Thoracic aorta (tissue), 2 donors: ENCODE measurements at regions not wholly inside any gene's neighbourhood (a gene's known extent, or its start where the extent isn't known, plus 50 kb on each side); places are given as distances from the start of the nearest gene placed in this dataset.

Experiments used
- ATAC-seq: fragments of 150-250 bp; one replicate; pipeline ENCODE4 v1.8.0; 2017; ENCODE audit warnings: low read depth; ENCODE audit not compliant: insufficient number of reproducible peaks, low FRiP score
- DNase-seq: peaks from one replicate; pipeline ENCODE4 v3.0.0-alpha.2; 2020; ENCODE audit warnings: low spot score
- H3K27ac ChIP-seq, 2 donors: fragments of 200-600 bp; sonication (generic); 1 replicate in 1 of 2; 2 replicates in 1 of 2; pipeline ENCODE4 v1.5.1; 2016; ENCODE audit warnings: mild to moderate bottlenecking in 2 of 2, moderate library complexity in 2 of 2
- H3K27me3 ChIP-seq: fragments of 200-600 bp; sonication (generic); replicated peaks from 2 replicates; pipeline ENCODE4 v1.6.0; 2016; ENCODE audit warnings: mild to moderate bottlenecking; ENCODE audit not compliant: insufficient read depth
- H3K36me3 ChIP-seq: fragments of 200-600 bp; sonication (generic); one replicate; pipeline ENCODE4 v1.5.1; 2016
- H3K4me1 ChIP-seq, 2 donors: fragments of 200-600 bp; sonication (generic); 1 replicate in 1 of 2; 2 replicates in 1 of 2; pipeline versions ENCODE4 v1.5.1 to v1.6.0; 2016; ENCODE audit warnings: low read depth in 2 of 2, mild to moderate bottlenecking in 1 of 2; ENCODE audit not compliant: control insufficient read depth in 1 of 2
- H3K4me3 ChIP-seq: fragments of 200-600 bp; sonication (generic); 2 replicates; pipeline ENCODE4 v1.5.1; 2016; ENCODE audit warnings: mild to moderate bottlenecking
- H3K9me3 ChIP-seq: fragments of 200-600 bp; sonication (generic); 2 replicates; pipeline ENCODE4 v1.5.1; 2016
- CTCF ChIP-seq: fragments of 200-600 bp; sonication (generic); IDR thresholded peaks from one replicate; pipeline ENCODE4 v1.5.1; 2019; ENCODE audit warnings: antibody characterized with exemption

- no peaks in the 10 kb centered on the region for H3K27me3 ChIP-seq
- no peaks in the 10 kb centered on the region for H3K36me3 ChIP-seq
- DNase-seq (no peak), ATAC-seq (no peak)
- no peaks in the 10 kb centered on the region for H3K4me1 ChIP-seq
- no peaks in the 10 kb centered on the region for H3K9me3 ChIP-seq
- no peak overlapping the region for H3K4me3 ChIP-seq
- no peak for TF ChIP-seq CTCF
- H3K27ac ChIP-seq: no peak overlapping the region
Observed at GRCh38 chr4:96126227-96126626, 286.3 kb downstream of the PDHA2 start.

- ATAC-seq (no peak), DNase-seq (no peak)
- no peak overlapping the region for H3K27ac ChIP-seq
- H3K36me3 ChIP-seq: no peaks in the 10 kb centered on the region
- H3K4me3 ChIP-seq: no peak overlapping the region
- H3K9me3 ChIP-seq: no peaks in the 10 kb centered on the region
- no peaks in the 10 kb centered on the region for H3K4me1 ChIP-seq
- no peak for TF ChIP-seq CTCF
- H3K27me3 ChIP-seq: no peaks in the 10 kb centered on the region
Observed at GRCh38 chr4:96131186-96131585, 291.3 kb downstream of the PDHA2 start.

GRCh38 chr4:96134806-96135205, 294.9 kb downstream of the PDHA2 start:
- Histone ChIP-seq H3K27me3 (no peaks in the 10 kb centered on the region), H3K4me1 (no peaks in the 10 kb centered on the region), H3K9me3 (no peaks in the 10 kb centered on the region), H3K4me3 (no peak overlapping the region), H3K27ac (no peak overlapping the region), H3K36me3 (no peaks in the 10 kb centered on the region)
- TF ChIP-seq CTCF: no peak
- DNase-seq (no peak), ATAC-seq (no peak)

GRCh38 chr4:96136056-96136455, 296.2 kb downstream of the PDHA2 start:
- Histone ChIP-seq H3K9me3 (no peaks in the 10 kb centered on the region), H3K27ac (no peak overlapping the region), H3K27me3 (no peaks in the 10 kb centered on the region), H3K4me3 (no peak overlapping the region), H3K4me1 (no peaks in the 10 kb centered on the region), H3K36me3 (no peaks in the 10 kb centered on the region)
- TF ChIP-seq CTCF: no peak
- DNase-seq (no peak), ATAC-seq (no peak)

GRCh38 chr4:96139251-96139929, 299.5 kb downstream of the PDHA2 start:
- H3K4me1 ChIP-seq: no peaks in the 10 kb centered on the region

More at GRCh38 chr4:96139251-96139929, 299.5 kb downstream of the PDHA2 start:
- no peak for TF ChIP-seq CTCF
- H3K4me3 ChIP-seq: no peak overlapping the region
- DNase-seq (no peak), ATAC-seq (no peak)
- no peaks in the 10 kb centered on the region for H3K36me3 ChIP-seq
- H3K9me3 ChIP-seq: no peaks in the 10 kb centered on the region
- no peak overlapping the region for H3K27ac ChIP-seq
- no peaks in the 10 kb centered on the region for H3K27me3 ChIP-seq
